Activated CD8-positive, alpha-beta T cell treated with anti-CD3 and anti-CD28 coated beads for 36 hours (primary cell): ENCODE measurements at regions not wholly inside any gene's neighbourhood (a gene's known extent, or its start where the extent isn't known, plus 50 kb on each side); places are given as distances from the start of the nearest gene placed in this dataset.

ENCODE experiments used
- ATAC-seq: fragments of 200-7000 bp; cut with Tn5 transposase; one replicate; pipeline ENCODE4 v1.10.0; 2021; ENCODE audit warnings: mild to moderate bottlenecking, moderate library complexity
- CTCF ChIA-PET: fragments of 350-600 bp; sonication (Branson Sonifier 250); formaldehyde crosslinking; loops from one replicate; lab custom pipeline; 2021; ENCODE audit warnings: antibody characterized with exemption; lab: Charles Lee
- POLR2A ChIA-PET: fragments of 350-600 bp; sonication (Branson Sonifier 250); formaldehyde crosslinking; loops from one replicate; lab custom pipeline; 2021; ENCODE audit warnings: antibody characterized with exemption; lab: Charles Lee
- DNase-seq: peaks from one replicate; pipeline ENCODE4 v3.0.0-alpha.2; 2020
- H3K27ac Mint-ChIP-seq: one replicate; pipeline ENCODE4 v1.8.0; 2021; ENCODE audit warnings: mild to moderate bottlenecking, mixed read lengths
- H3K27me3 Mint-ChIP-seq: one replicate; pipeline ENCODE4 v1.8.0; 2021; ENCODE audit warnings: mixed read lengths
- H3K36me3 Mint-ChIP-seq: one replicate; pipeline ENCODE4 v1.8.0; 2021; ENCODE audit warnings: low read depth, mixed read lengths
- H3K4me1 Mint-ChIP-seq: one replicate; pipeline ENCODE4 v1.8.0; 2021; ENCODE audit warnings: low read depth, mixed read lengths
- H3K4me3 Mint-ChIP-seq: one replicate; pipeline ENCODE4 v1.8.0; 2021; ENCODE audit warnings: mild to moderate bottlenecking, moderate library complexity, mixed read lengths
- H3K9me3 Mint-ChIP-seq: one replicate; pipeline ENCODE4 v1.8.0; 2021; ENCODE audit warnings: mixed read lengths
- CTCF ChIP-seq: fragments of 200-600 bp; IDR thresholded peaks from one replicate; pipeline ENCODE4 v1.8.0; 2022; ENCODE audit warnings: antibody characterized with exemption, mild to moderate bottlenecking
- intact Hi-C: fragments of 100-400 bp; cut with micrococcal nuclease; formaldehyde crosslinking; loops from one replicate; pipeline ENCODE4 v1.10.0; 2022

- ChIA-PET POLR2A (no interaction called here), CTCF (no interaction called here)
- intact Hi-C loops: no loop called here
- Mint-ChIP-seq H3K27ac (no peak overlapping the region), H3K4me1 (no peaks in the 10 kb centered on the region), H3K9me3 (no peaks in the 10 kb centered on the region), H3K36me3 (no peaks in the 10 kb centered on the region), H3K4me3 (no peak overlapping the region), H3K27me3 (no peaks in the 10 kb centered on the region)
- no peak for TF ChIP-seq CTCF
- ATAC-seq: no peak
- no peak for DNase-seq
Observed at GRCh38 chr5:128800377-128800776, 164.9 kb upstream of the SLC27A6 start.

GRCh38 chr5:128813317-128814070 is 151.8 kb upstream of the SLC27A6 start:
- Mint-ChIP-seq H3K4me1 (no peaks in the 10 kb centered on the region), H3K36me3 (no peaks in the 10 kb centered on the region), H3K9me3 (peaks cover 8% of the 10 kb centered on the region), H3K27me3 (no peaks in the 10 kb centered on the region), H3K4me3 (no peak overlapping the region), H3K27ac (no peak overlapping the region)
- no peak for DNase-seq
- POLR2A ChIA-PET: no interaction called here
- CTCF ChIA-PET: no interaction called here
- ATAC-seq: no peak
- no peak for TF ChIP-seq CTCF
- intact Hi-C loops: no loop called here

- Mint-ChIP-seq H3K27me3 (no peaks in the 10 kb centered on the region), H3K36me3 (no peaks in the 10 kb centered on the region), H3K4me1 (no peaks in the 10 kb centered on the region), H3K27ac (no peak overlapping the region), H3K4me3 (no peak overlapping the region), H3K9me3 (peaks cover 2% of the 10 kb centered on the region)
- POLR2A ChIA-PET: no interaction called here
- no peak for TF ChIP-seq CTCF
- no peak for ATAC-seq
- no peak for DNase-seq
- CTCF ChIA-PET: no interaction called here
- intact Hi-C loops: no loop called here
Observed at GRCh38 chr5:128815201-128815600, 150.1 kb upstream of the SLC27A6 start.

- DNase-seq (no peak), ATAC-seq (no peak)
- H3K4me1 Mint-ChIP-seq: no peaks in the 10 kb centered on the region
- H3K36me3 Mint-ChIP-seq: no peaks in the 10 kb centered on the region
- H3K27me3 Mint-ChIP-seq: no peaks in the 10 kb centered on the region
- no peak for TF ChIP-seq CTCF
- ChIA-PET POLR2A (no interaction called here), CTCF (no interaction called here)
- H3K4me3 Mint-ChIP-seq: no peak overlapping the region
- H3K9me3 Mint-ChIP-seq: peaks cover 4% of the 10 kb centered on the region
- H3K27ac Mint-ChIP-seq: no peak overlapping the region
- intact Hi-C loops: no loop called here
Observed at GRCh38 chr5:128825826-128826225, 139.5 kb upstream of the SLC27A6 start.

GRCh38 chr5:128826275-128826674 is 139.0 kb upstream of the SLC27A6 start:
- ATAC-seq (no peak), DNase-seq (no peak)
- TF ChIP-seq CTCF: no peak
- peaks cover 4% of the 10 kb centered on the region for H3K9me3 Mint-ChIP-seq
- ChIA-PET POLR2A (no interaction called here), CTCF (no interaction called here)
- H3K27ac Mint-ChIP-seq: no peak overlapping the region
- no peaks in the 10 kb centered on the region for H3K36me3 Mint-ChIP-seq
- H3K27me3 Mint-ChIP-seq: no peaks in the 10 kb centered on the region
- H3K4me3 Mint-ChIP-seq: no peak overlapping the region
- no peaks in the 10 kb centered on the region for H3K4me1 Mint-ChIP-seq
- intact Hi-C loops: no loop called here
